WTC11 (cell line): ENCODE measurements at regions not wholly inside any gene's neighbourhood (a gene's known extent, or its start where the extent isn't known, plus 50 kb on each side); places are given as distances from the start of the nearest gene placed in this dataset.

Experiments
- ATAC-seq: fragments of 200-7000 bp; cut with Tn5 transposase; 2 replicates; pipeline ENCODE4 v1.10.0; 2021; ENCODE audit warnings: mild to moderate bottlenecking, moderate library complexity
- CTCF ChIA-PET: fragments of 300-600 bp; sonication (Branson Sonifier 250); formaldehyde crosslinking; loops from one replicate; lab custom pipeline; 2021; ENCODE audit warnings: antibody characterized with exemption; lab: Charles Lee
- POLR2A ChIA-PET: fragments of 350-600 bp; sonication (Branson Sonifier 250); formaldehyde crosslinking; loops from one replicate; lab custom pipeline; 2021; ENCODE audit warnings: antibody characterized with exemption; lab: Charles Lee
- DNase-seq: peaks from one replicate; pipeline ENCODE4 v3.0.0; 2021; ENCODE audit warnings: low spot score
- H3K27ac Mint-ChIP-seq: 2 replicates; pipeline ENCODE4 v1.8.0; 2021; ENCODE audit warnings: mixed read lengths
- H3K27me3 Mint-ChIP-seq: 2 replicates; pipeline ENCODE4 v1.8.0; 2021; ENCODE audit warnings: low read depth, mild to moderate bottlenecking, moderate library complexity, mixed read lengths
- H3K36me3 Mint-ChIP-seq: 2 replicates; pipeline ENCODE4 v1.8.0; 2021; ENCODE audit warnings: mixed read lengths
- H3K4me1 Mint-ChIP-seq: 2 replicates; pipeline ENCODE4 v1.8.0; 2022; ENCODE audit warnings: mixed read lengths
- H3K4me3 Mint-ChIP-seq: 2 replicates; pipeline ENCODE4 v1.8.0; 2021; ENCODE audit warnings: mild to moderate bottlenecking, moderate library complexity, mixed read lengths
- H3K9me3 Mint-ChIP-seq: 2 replicates; pipeline ENCODE4 v1.8.0; 2021; ENCODE audit warnings: mixed read lengths
- ATF3 ChIP-seq: sonication (generic); formaldehyde crosslinking; conservative IDR thresholded peaks from 2 replicates; pipeline ENCODE4 v1.8.1; 2022; ENCODE audit warnings: mild to moderate bottlenecking, missing genetic modification reagents
- CDX4 ChIP-seq: fragments of 250-450 bp; sonication (Bioruptor Pico); IDR thresholded peaks from 2 replicates; pipeline ENCODE4 v1.9.0; 2021; ENCODE audit warnings: moderate library complexity, mild to moderate bottlenecking, inconsistent platforms, borderline replicate concordance
- CTCF ChIP-seq: fragments of 200-600 bp; IDR thresholded peaks from 2 replicates; pipeline ENCODE4 v1.8.0; 2022; ENCODE audit warnings: antibody characterized with exemption
- E2F4 ChIP-seq: sonication (generic); formaldehyde crosslinking; IDR thresholded peaks from 2 replicates; pipeline ENCODE4 v1.8.1; 2022; ENCODE audit warnings: low read depth, mild to moderate bottlenecking, moderate library complexity, missing genetic modification reagents, borderline replicate concordance
- FOXJ3 ChIP-seq: sonication (generic); formaldehyde crosslinking; IDR thresholded peaks from 2 replicates; pipeline ENCODE4 v1.9.0; 2021; ENCODE audit warnings: missing genetic modification reagents, mild to moderate bottlenecking, borderline replicate concordance
- FOXK1 ChIP-seq: sonication (generic); formaldehyde crosslinking; IDR thresholded peaks from 2 replicates; pipeline ENCODE4 v1.8.0; 2022; ENCODE audit warnings: mild to moderate bottlenecking, moderate library complexity, missing genetic modification reagents
- HMGA2 ChIP-seq: fragments of 250-450 bp; sonication (Bioruptor Pico); IDR thresholded peaks from 2 replicates; pipeline ENCODE4 v1.4.0; 2021; ENCODE audit warnings: mild to moderate bottlenecking, moderate library complexity
- HMGXB4 ChIP-seq: sonication (generic); formaldehyde crosslinking; IDR thresholded peaks from 2 replicates; pipeline ENCODE4 v1.8.1; 2023; ENCODE audit warnings: mild to moderate bottlenecking, moderate library complexity, missing genetic modification reagents
- IRF2 ChIP-seq: sonication (generic); formaldehyde crosslinking; IDR thresholded peaks from 2 replicates; pipeline ENCODE4 v1.8.0; 2022; ENCODE audit warnings: low read depth, missing genetic modification reagents, borderline replicate concordance
- MAX ChIP-seq: sonication (generic); formaldehyde crosslinking; IDR thresholded peaks from 2 replicates; pipeline ENCODE4 v1.8.0; 2022; ENCODE audit warnings: mild to moderate bottlenecking, missing genetic modification reagents
- MLX ChIP-seq: sonication (generic); formaldehyde crosslinking; IDR thresholded peaks from 2 replicates; pipeline ENCODE4 v1.8.1; 2023; ENCODE audit warnings: mild to moderate bottlenecking, missing genetic modification reagents, moderate library complexity
- MYBL2 ChIP-seq: sonication (generic); formaldehyde crosslinking; IDR thresholded peaks from 2 replicates; pipeline ENCODE4 v1.8.1; 2023; ENCODE audit warnings: mild to moderate bottlenecking, moderate library complexity, missing genetic modification reagents
- NR1H2 ChIP-seq: sonication (generic); formaldehyde crosslinking; IDR thresholded peaks from 2 replicates; pipeline ENCODE4 v1.9.0; 2021; ENCODE audit warnings: mild to moderate bottlenecking, moderate library complexity, missing genetic modification reagents
- NR2C2 ChIP-seq: sonication (generic); formaldehyde crosslinking; IDR thresholded peaks from 2 replicates; pipeline ENCODE4 v1.8.0; 2022; ENCODE audit warnings: mild to moderate bottlenecking, missing genetic modification reagents
- OVOL2 ChIP-seq: fragments of 250-450 bp; sonication (Bioruptor Pico); IDR thresholded peaks from 2 replicates; pipeline ENCODE4 v1.9.0; 2021; ENCODE audit warnings: mild to moderate bottlenecking, borderline replicate concordance
- SMAD4 ChIP-seq: sonication (generic); formaldehyde crosslinking; IDR thresholded peaks from 2 replicates; pipeline ENCODE4 v1.8.0; 2022; ENCODE audit warnings: mild to moderate bottlenecking, missing genetic modification reagents
- TEAD1 ChIP-seq: sonication (generic); formaldehyde crosslinking; IDR thresholded peaks from 2 replicates; pipeline ENCODE4 v1.8.0; 2022; ENCODE audit warnings: mild to moderate bottlenecking, missing genetic modification reagents
- ZNF396 ChIP-seq: fragments of 250-450 bp; sonication (Bioruptor Pico); IDR thresholded peaks from 2 replicates; pipeline ENCODE4 v1.8.0; 2021; ENCODE audit warnings: mild to moderate bottlenecking, moderate library complexity, borderline replicate concordance

- TF ChIP-seq E2F4 (CRISPR knock-in tag), result no peak
- no peak for TF ChIP-seq OVOL2 (CRISPR knock-in tag)
- no peak for TF ChIP-seq MLX (CRISPR knock-in tag)
- no peak for TF ChIP-seq NR1H2 (CRISPR knock-in tag)
- no peak for TF ChIP-seq TEAD1 (CRISPR knock-in tag)
- TF ChIP-seq, all 79 proteins: peak for 0
These were observed 492.7 kb downstream of the BRD1 start (continued) for GRCh38 chr22:49334976-49335375.

- no peaks in the 10 kb centered on the region; the same call in none of the 2 replicates for H3K27me3 Mint-ChIP-seq
- no peak for TF ChIP-seq MYBL2 (CRISPR knock-in tag)
- no peak for TF ChIP-seq CDX4
- TF ChIP-seq NR2C2 (CRISPR knock-in tag), result no peak
- no peak for TF ChIP-seq NR1H2 (CRISPR knock-in tag)
- no peak for TF ChIP-seq FOXK1 (CRISPR knock-in tag)
- no peak for TF ChIP-seq CTCF
- TF ChIP-seq HMGA2 (CRISPR knock-in tag), result no peak
- TF ChIP-seq SMAD4 (CRISPR knock-in tag), result no peak
- TF ChIP-seq IRF2 (CRISPR knock-in tag), result no peak
- H3K9me3 Mint-ChIP-seq, result no peaks in the 10 kb centered on the region; the same call in 1 of the 2 replicates
- H3K4me3 Mint-ChIP-seq, result no peak overlapping the region
- DNase-seq, result no peak
- CTCF ChIA-PET, result interaction anchor here (0.7 to 1.9 kb wide), 3 partner anchors 29 to 302 kb away, joined by 3 to 7 read pairs (median 6); no protein-coding TSS in a partner anchor
- no peak for ATAC-seq
- no peaks in the 10 kb centered on the region for H3K36me3 Mint-ChIP-seq
- POLR2A ChIA-PET, result interaction anchor here (0.6 kb wide), 2 partner anchors 975 to 1516 kb away, joined by 4 to 5 read pairs; no protein-coding TSS in a partner anchor
- H3K4me1 Mint-ChIP-seq, result peaks cover 7% of the 10 kb centered on the region
- no peak overlapping the region for H3K27ac Mint-ChIP-seq
These were observed 493.3 kb downstream of the BRD1 start for GRCh38 chr22:49334449-49334789.

- TF ChIP-seq MAX (CRISPR knock-in tag) (no peak), FOXK1 (CRISPR knock-in tag) (no peak), TEAD1 (CRISPR knock-in tag) (no peak), FOXJ3 (CRISPR knock-in tag) (no peak), ZNF396 (CRISPR knock-in tag) (no peak), HMGXB4 (no peak), ATF3 (no peak)
- Mint-ChIP-seq H3K36me3 (no peaks in the 10 kb centered on the region), H3K27me3 (no peaks in the 10 kb centered on the region; the same call in none of the 2 replicates), H3K27ac (no peak overlapping the region), H3K4me1 (peaks cover 7% of the 10 kb centered on the region), H3K4me3 (no peak overlapping the region), H3K9me3 (no peaks in the 10 kb centered on the region; the same call in 1 of the 2 replicates)
- POLR2A ChIA-PET, result no interaction called here
- ATAC-seq, result no peak
- CTCF ChIA-PET, result interaction anchor here (1.5 kb wide), 1 partner anchor 300 kb away, joined by 3 read pairs; no protein-coding TSS in a partner anchor
- no peak for DNase-seq
These were observed 494.5 kb downstream of the BRD1 start for GRCh38 chr22:49333206-49333605.
